ENCODE measurements at regions not wholly inside any gene's neighbourhood (a gene's known extent, or its start where the extent isn't known, plus 50 kb on each side); places are given as distances from the start of the nearest gene placed in this dataset.

GRCh38 chr15:35669021-35669420 lies 123.1 kb upstream of the DPH6 start:
- TF ChIP-seq EZH2phosphoT487 (IDR thresholded peaks at IDR 0.05; ENCODE audit: borderline replicate concordance, low read length) (no peak), CTCF (IDR thresholded peaks at IDR 0.05; ENCODE audit: low read depth, low read length, poor library complexity, severe bottlenecking) (no peak)
